GM12891 (cell line): ENCODE measurements at regions not wholly inside any gene's neighbourhood (a gene's known extent, or its start where the extent isn't known, plus 50 kb on each side); places are given as distances from the start of the nearest gene placed in this dataset.
"Not testable (repeated sequence)": the region's sequence is repeated elsewhere in the genome, so short reads cannot be mapped to it uniquely, and the experiment has no call there.

ENCODE experiments used
- DNase-seq: peaks from one replicate; pipeline ENCODE4 v3.0.0; 2011; ENCODE audit warnings: low spot score; ENCODE audit not compliant: insufficient read length
- FAIRE-seq: peaks from 2 replicates; lab custom pipeline; 2011; peaks lifted over from hg19 to GRCh38; lab: Jason Lieb, UNC
- PAX5 ChIP-seq: IDR thresholded peaks from 2 replicates; pipeline ENCODE4 v1.6.1; 2011; ENCODE audit warnings: low read length, moderate library complexity, mild to moderate bottlenecking; ENCODE audit not compliant: insufficient read depth, severe bottlenecking
- POLR2A ChIP-seq: IDR thresholded peaks from 2 replicates; pipeline ENCODE4 v1.6.1; 2011; ENCODE audit warnings: low read depth, low read length, control low read depth
- POLR2AphosphoS5 ChIP-seq: IDR thresholded peaks from 2 replicates; pipeline ENCODE4 v1.6.1; 2011; ENCODE audit warnings: low read depth, low read length, control low read depth
- POU2F2 ChIP-seq: IDR thresholded peaks from 2 replicates; pipeline ENCODE4 v1.6.1; 2011; ENCODE audit warnings: low read depth, mild to moderate bottlenecking, control low read depth, low read length, moderate library complexity
- SPI1 ChIP-seq: IDR thresholded peaks from 2 replicates; pipeline ENCODE4 v1.6.1; 2011; ENCODE audit warnings: low read depth, low read length, control low read depth
- TAF1 ChIP-seq: IDR thresholded peaks from 2 replicates; pipeline ENCODE4 v1.6.1; 2011; ENCODE audit warnings: low read depth, low read length, control low read depth

DNA sequence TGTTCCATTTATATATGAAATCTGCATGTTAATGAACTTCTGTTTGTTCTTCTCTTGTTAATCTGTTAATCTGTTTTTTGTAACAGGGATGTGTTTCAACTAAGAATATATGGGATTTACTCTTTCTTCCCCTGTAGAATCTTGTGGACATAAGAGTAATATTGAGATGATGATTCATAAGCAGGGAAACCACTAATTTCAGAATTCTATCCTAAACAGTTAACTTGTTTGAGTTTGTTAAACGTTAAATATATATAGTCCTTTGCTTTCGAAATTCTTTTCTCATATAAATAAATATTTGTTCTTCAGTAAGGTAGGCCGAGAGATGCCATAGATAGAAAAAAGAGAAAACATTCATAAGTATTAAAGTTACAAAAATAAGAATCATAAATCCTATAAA, 1052.2 kb upstream of the SPRY2 start:
- DNase-seq = no peak
- no peak for FAIRE-seq
- no peak for TF ChIP-seq TAF1
- no peak for TF ChIP-seq SPI1
- no peak for TF ChIP-seq PAX5
- no peak for TF ChIP-seq POU2F2
- no peak for TF ChIP-seq POLR2A
- TF ChIP-seq POLR2AphosphoS5 = no peak

DNA sequence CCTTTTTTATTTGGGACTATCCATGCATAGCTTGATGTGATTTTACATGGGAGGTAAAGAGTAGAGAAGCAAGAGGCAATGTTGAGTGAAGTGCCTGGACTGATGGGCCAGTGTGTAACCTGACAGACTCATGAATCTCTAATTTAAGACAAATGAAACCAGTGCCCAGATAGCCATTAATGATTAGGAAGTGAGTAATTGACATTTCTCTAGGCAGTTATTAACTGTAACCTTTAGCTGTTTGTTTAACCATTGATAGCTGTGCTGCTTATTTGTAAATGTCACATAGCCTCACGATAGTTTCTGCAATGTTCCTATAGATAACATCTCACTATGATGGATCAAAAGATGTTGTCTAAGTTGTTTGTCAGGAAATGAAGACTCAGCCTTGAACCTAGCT, 1047.5 kb upstream of the SPRY2 start:
- TF ChIP-seq POLR2AphosphoS5 = no peak
- TF ChIP-seq PAX5 = no peak
- no peak for TF ChIP-seq SPI1
- no peak for TF ChIP-seq TAF1
- no peak for TF ChIP-seq POLR2A
- no peak for TF ChIP-seq POU2F2
- no peak for FAIRE-seq

DNA sequence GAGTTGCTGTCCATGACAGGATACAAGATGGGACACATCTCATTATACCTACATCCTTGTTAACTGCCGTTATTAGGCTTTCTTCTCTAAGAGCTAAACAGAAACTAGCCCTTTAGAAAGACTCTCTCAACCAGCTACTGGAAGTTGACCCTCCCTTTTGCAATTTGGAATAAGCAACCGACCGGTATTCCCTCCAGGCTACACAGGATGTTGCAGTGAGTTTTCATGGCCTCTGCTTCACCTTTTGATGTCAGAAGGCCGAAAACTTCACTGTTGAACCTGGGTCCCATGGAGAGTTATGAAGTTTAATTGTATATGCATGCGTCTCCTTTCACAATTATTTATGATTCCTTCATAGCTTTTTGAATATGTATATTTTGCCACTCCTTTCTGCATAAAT, 1042.5 kb upstream of the SPRY2 start:
- FAIRE-seq = no peak
- DNase-seq = no peak
- TF ChIP-seq PAX5 = no peak
- no peak for TF ChIP-seq POLR2A
- no peak for TF ChIP-seq TAF1
- TF ChIP-seq POLR2AphosphoS5 = no peak
- TF ChIP-seq SPI1 = no peak
- TF ChIP-seq POU2F2 = no peak

More for the DNA sequence above, 1047.5 kb upstream of the SPRY2 start:
- DNase-seq = no peak

DNA sequence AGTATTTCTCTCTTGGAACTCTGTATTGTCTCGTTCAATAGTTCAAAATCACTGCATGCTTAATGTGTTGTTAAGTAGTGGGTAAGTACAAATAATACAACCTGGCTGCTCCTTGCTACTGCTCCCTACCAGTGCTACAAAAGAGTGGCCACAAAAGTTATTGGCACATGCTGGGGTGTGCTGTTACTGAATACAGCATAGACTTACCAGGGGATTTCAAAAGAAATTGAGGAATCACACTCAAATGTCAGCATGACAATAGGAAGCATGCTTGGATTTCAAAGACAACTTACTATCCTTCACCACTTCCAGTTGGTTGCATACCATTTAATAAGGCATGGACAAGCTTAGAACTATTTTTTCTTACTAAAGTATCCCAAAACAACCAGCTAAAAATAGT, 1041.3 kb upstream of the SPRY2 start:
- FAIRE-seq (no peak), DNase-seq (no peak)
- no peak for TF ChIP-seq POLR2AphosphoS5
- no peak for TF ChIP-seq TAF1
- TF ChIP-seq POLR2A = no peak
- no peak for TF ChIP-seq POU2F2
- no peak for TF ChIP-seq PAX5
- no peak for TF ChIP-seq SPI1

DNA sequence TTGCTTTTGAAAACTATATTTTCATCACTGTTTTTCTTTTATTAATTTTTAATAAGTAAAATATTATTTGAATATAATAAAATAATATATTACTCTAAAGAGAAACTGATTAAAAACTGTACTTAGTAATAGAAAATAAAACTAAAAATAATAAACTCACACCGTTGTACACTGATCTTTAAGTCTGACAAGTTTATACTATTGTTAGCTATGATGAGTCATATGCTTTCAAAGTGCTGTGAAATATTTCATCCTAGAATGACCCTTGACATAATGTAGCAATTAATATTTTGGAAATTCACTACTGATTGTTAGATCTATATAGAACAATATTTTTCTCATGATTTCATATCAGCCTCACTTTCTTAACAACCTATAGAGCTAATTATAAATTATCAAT, 1040.6 kb upstream of the SPRY2 start:
- TF ChIP-seq TAF1 (no peak), SPI1 (no peak), PAX5 (no peak), POLR2AphosphoS5 (no peak), POU2F2 (no peak), POLR2A (no peak)
- no peak for FAIRE-seq
- no peak for DNase-seq

DNA sequence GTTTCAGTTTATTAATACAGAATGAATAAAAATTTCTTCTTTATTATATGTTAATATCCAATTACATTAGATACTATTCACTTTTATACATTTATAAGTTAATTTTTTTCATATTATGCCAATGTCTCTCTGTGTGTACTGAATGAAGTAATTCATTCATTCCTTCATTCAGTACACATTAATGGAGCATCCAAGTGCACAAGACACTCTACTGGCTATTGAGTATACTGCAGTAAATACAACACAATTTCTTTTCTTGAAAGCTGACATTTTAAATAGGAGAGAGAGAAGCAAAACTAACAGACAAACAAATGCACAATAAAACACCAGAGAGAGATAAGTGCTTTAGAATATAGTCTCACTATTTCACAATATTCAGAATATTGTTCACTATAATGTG, 1038.3 kb upstream of the SPRY2 start:
- TF ChIP-seq POLR2A = no peak
- no peak for TF ChIP-seq POLR2AphosphoS5
- TF ChIP-seq PAX5 = no peak
- no peak for TF ChIP-seq POU2F2
- TF ChIP-seq SPI1 = no peak
- TF ChIP-seq TAF1 = no peak

DNA sequence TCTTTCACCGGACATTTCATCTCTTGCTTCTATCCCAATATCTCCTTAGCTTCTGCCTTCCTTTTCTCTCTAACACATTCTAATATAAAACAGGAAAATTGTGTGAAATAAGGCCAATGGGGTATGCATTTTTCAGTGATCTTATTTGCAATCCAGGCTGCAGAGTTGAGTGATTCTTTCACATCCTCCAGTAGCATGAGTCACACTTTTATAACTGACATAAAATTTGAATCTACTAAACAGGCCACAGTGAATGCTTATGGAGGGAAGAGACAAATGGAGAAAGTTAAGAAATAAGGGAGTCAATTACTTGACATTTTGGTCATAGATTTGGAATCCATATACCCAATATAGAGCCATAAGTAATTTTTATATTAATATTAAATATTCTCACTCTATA, 1037.0 kb upstream of the SPRY2 start:
- DNase-seq = no peak
- no peak for TF ChIP-seq TAF1
- no peak for TF ChIP-seq POLR2AphosphoS5
- TF ChIP-seq SPI1 = no peak
- no peak for TF ChIP-seq PAX5
- no peak for TF ChIP-seq POLR2A
- TF ChIP-seq POU2F2 = no peak
- FAIRE-seq = no peak

More for the DNA sequence above, 1038.3 kb upstream of the SPRY2 start:
- no peak for DNase-seq
- FAIRE-seq = no peak

DNA sequence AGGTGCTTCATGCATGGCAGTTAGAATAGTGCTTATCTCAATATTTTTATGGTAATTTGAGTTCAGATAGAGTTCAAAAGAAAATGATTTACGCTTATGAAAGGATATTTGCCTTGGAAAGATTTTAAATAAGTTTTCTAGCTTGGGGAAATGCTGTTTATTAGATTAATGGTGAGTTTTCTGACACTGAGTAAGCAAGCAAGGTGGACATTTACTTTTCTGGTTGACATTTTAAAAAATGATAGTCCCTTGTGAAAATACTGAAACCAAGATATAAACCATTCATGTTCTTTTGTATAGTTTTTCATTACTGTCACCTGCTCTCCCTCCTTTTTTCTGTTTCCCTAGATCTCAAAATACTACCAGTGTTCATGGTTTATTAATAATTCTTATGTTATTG, 1034.8 kb upstream of the SPRY2 start:
- TF ChIP-seq POLR2AphosphoS5 (no peak), SPI1 (no peak), POLR2A (no peak), PAX5 (no peak), TAF1 (no peak), POU2F2 (no peak)
- FAIRE-seq (no peak), DNase-seq (no peak)

DNA sequence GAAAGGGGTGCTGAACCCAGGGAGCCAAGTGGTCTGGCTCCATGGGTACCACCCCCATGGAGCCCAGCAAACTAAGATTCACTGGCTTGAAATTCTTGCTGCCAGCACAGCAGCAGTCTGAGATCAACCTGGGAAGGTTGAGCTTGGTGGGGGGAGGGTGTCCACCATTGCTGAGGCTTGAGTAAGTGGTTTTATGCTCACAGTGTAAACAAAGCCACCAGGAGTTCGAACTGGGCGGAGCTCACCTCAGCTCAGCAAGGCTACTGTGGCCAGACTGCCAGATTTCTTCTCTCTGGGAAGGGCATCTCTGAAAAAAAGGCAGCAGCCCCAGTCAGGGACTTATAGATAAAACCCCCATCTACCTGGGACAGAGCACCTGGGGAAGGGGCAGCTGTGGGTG, 1021.8 kb upstream of the SPRY2 start:
- DNase-seq, FAIRE-seq: not testable (repeated sequence)

DNA sequence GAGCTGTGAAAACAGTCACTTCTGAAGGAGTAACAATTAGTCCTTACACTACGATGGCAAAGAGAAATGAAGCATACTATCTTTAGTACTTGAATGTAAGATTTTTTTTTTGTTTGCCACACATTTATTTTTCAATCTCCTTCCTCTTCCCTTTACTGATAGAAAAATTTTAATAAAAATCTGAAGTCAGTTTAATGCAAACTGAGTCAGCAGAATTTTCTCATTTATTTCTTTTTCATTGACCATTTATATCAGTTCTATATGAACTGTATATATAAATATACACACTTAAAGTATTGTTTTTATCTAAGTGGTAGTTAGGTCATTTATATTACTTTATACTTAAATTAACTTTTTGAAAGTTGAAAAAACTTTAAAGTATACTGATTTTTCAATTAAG, 1009.1 kb upstream of the SPRY2 start:
- no peak for TF ChIP-seq POLR2AphosphoS5
- no peak for TF ChIP-seq TAF1
- no peak for TF ChIP-seq SPI1
- FAIRE-seq = no peak
- no peak for DNase-seq

DNA sequence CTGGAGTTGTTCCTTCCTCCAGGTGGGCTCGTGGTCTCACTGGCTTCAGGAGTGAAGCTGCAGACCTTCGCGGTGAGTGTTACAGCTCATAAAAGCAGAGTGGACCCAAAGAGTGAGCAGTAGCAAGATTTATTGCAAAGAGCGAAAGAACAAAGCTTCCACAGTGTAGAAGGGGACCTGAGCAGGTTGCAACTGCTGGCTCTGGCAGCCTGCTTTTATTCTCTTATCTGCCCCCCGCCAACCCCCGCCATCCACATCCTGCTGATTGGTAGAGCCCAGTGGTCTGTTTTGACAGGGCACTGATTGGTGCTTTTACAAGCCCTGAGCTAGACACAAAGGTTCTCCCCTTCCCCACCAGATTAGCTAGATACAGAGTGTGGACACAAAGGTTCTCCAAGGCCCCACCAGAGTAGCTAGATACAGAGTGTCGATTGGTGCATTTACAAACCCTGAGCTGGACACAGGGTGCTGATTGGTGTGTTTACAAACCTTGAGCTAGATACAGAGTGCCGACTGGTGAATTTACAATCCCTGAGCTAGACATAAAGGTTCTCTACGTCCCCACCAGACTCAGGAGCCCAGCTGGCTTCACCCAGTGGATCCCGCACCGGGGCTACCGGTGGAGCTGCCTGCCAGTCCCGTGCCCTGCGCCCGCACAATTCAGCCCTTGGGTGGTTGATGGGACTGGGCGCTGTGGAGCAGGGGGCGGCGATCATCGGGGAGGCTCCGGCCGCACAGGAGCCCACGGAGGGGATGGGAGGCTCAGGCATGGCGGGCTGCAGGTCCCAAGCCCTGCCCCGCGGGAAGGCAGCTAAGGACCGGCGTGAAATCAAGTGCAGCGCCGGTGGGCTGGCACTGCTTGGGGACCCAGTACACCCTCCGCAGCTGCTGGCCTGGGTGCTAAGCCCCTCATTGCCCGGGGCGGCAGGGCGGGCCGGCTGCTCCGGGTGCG, 999.5 kb upstream of the SPRY2 start:
- FAIRE-seq, DNase-seq: not testable (repeated sequence)

DNA sequence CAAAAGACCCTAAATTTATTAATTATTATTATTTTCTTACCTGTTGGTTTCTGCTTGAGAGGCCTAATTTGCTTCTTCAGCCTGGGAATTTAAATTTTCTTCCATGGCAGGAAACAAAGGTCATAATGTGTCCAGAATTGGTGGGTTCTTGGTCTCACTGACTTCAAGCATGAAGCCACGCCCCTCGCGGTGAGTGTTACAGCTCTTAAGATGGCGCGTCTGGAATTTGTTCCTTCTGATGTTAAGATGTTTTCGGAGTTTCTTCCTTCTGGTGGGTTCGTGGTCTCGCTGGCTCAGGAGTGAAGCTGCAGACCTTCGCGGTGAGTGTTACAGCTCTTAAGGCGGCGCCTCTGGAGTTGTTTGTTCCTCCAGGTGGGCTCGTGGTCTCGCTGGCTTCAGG, 998.7 kb upstream of the SPRY2 start:
- not testable (repeated sequence) for FAIRE-seq, DNase-seq
